Testis (tissue), 2 donors: ENCODE measurements at regions not wholly inside any gene's neighbourhood (a gene's known extent, or its start where the extent isn't known, plus 50 kb on each side); places are given as distances from the start of the nearest gene placed in this dataset.

Experiments
- CTCF ChIP-seq, 3 experiments: fragments of 450-650 bp in 2 of 3; fragments of 200-600 bp in 1 of 3; sonication (generic) in 1 of 3; IDR thresholded peaks; one replicate each; pipeline ENCODE4 v1.5.1; 2016 to 2019; ENCODE audit warnings: antibody characterized with exemption in 3 of 3, mild to moderate bottlenecking in 2 of 3, moderate library complexity in 1 of 3
- POLR2A ChIP-seq: fragments of 450-650 bp; IDR thresholded peaks from one replicate; pipeline ENCODE4 v1.6.1; 2017; ENCODE audit warnings: antibody characterized with exemption, mild to moderate bottlenecking, moderate library complexity

GRCh38 chr9:13613296-13613695 lies 333.8 kb upstream of the MPDZ start:
- no peak for TF ChIP-seq CTCF (IDR thresholded peaks at IDR 0.05)
- no peak for TF ChIP-seq POLR2A
